ENCODE measurements at regions not wholly inside any gene's neighbourhood (a gene's known extent, or its start where the extent isn't known, plus 50 kb on each side); places are given as distances from the start of the nearest gene placed in this dataset.

GRCh38 chr10:64115908-64116643, 594.9 kb downstream of the REEP3 start:
- TF ChIP-seq CTCF (IDR thresholded peaks at IDR 0.05) (no peak), EZH2 (IDR thresholded peaks at IDR 0.05; ENCODE audit: borderline replicate concordance, insufficient read depth, low read depth, low read length, poor library complexity, severe bottlenecking) (no peak)

All from B cell (primary cell).